ENCODE measurements at regions not wholly inside any gene's neighbourhood (a gene's known extent, or its start where the extent isn't known, plus 50 kb on each side); places are given as distances from the start of the nearest gene placed in this dataset.

GRCh38 chr7:118602090-118602489 is 377.6 kb downstream of the ANKRD7 start:
- TF ChIP-seq CTCF (conservative IDR thresholded peaks at IDR 0.05; ENCODE audit: low read depth, low read length) (no peak), EZH2 (IDR thresholded peaks at IDR 0.05; ENCODE audit: borderline replicate concordance, low read depth, low read length, poor library complexity, severe bottlenecking) (no peak)

All from A673 (cell line).